ENCODE measurements at regions not wholly inside any gene's neighbourhood (a gene's known extent, or its start where the extent isn't known, plus 50 kb on each side); places are given as distances from the start of the nearest gene placed in this dataset.

DNA sequence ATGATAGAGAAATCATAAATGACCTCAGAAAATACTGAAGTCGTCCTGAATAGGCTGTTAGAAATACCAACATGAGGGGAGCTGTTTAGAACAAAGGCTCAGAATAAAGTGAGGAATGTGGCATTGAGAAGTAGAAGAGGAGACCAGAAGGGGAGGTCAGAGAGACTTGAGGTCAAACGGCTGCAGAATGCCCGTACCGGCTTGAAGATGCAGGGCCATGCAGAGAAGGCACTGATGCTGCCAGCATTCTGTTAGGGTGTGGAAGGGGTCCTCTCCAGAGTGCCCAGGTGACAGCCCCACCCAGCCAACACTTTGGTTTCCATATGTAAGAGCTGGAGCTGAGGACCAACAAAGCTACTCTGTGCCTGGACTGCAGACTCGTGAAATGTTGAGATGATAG lies 570.9 kb downstream of the CDH26 start:
- no peak for DNase-seq

DNA sequence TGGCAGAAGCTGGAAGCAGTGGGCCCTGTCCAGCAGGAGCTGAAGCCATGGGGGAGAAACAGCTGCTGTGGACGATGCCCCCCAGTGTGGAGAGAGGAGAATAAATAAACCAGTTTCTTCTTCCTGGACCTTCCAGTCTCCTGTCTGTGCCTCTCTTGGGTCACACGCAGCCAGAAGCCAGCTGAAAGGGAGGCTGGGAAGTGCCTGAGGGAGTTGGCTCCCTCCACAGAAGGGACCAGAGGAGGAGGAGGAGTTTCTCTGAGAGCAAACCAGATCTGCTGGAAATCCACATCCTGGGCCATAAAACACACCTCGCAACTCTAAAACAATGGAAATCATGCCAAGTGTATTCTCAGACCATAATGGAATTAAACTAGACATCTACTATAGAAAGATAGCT lies 577.0 kb downstream of the CDH26 start:
- no peak for DNase-seq

DNA sequence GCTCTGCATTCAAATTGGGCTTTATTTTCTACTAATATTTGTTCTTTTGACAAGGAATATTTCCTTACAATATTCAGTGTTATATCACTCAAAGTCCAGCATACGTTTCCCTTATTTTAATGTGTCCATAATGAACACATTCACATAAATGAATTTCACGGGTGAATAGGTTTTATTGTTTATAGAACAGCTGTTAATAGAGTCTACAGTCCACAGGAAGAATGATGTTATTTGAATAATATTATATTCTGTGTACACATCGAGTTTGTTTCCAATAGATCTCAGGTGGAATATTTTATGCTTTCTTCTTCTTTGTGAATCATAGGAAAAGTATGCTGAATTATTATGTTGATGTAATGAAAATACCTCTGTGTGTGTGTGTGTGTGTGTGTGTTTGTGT lies 582.4 kb downstream of the CDH26 start:
- no peak for DNase-seq

DNA sequence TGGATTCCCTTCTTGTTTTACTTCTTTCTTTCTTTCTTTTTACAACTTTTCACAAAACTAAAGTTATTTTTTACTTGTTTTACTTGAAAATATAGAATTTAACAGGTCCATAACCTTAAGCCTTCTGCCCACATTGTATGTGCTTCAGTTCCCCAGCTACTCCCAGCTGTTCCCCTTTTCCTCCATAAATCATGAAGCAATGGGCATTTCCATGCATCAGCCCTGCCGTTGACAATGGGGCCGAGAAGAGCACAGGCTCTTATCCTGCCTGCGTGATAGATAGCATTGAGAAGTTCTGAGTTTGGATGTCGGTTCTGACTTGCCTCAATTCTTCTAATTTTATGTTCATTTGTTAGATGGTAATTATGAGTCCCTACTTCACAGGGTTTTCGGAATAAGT lies 583.8 kb downstream of the CDH26 start:
- DNase-seq = no peak

DNA sequence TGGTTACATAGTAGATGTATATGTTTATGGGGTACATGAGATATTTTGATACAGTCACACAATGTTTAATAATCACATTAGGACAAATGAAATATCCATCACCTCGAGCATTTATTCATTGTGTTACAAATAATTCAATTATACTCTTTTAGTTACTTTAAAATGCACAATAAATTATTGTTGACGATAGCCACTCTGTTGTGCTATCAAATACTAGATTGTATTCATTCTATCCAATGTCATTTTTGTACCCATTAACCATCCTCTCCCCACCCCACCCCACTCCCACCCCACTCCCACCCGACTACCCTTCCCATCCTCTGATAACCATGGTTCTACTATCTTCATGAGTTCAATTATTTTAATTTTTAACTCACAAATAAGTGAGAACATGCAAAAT lies 585.4 kb downstream of the CDH26 start:
- DNase-seq = no peak

DNA sequence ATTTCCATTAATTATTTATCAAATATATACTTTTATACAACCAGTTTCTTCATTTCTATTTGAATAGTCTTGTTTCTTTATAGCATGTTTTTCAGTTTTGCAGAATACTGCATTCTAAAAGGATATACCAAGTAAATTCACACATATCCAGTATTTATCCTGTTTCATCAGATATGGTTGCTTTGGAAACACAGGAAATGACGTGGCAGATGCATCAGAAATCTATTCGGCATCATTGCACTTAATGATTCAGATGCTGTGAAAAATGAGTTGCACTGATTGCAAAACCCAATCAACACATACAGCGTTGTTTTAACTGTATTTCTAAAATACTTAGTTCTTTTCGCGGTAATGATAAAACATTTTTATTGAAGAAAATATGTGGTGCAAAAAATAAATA lies 594.9 kb downstream of the CDH26 start:
- no peak for DNase-seq

DNA sequence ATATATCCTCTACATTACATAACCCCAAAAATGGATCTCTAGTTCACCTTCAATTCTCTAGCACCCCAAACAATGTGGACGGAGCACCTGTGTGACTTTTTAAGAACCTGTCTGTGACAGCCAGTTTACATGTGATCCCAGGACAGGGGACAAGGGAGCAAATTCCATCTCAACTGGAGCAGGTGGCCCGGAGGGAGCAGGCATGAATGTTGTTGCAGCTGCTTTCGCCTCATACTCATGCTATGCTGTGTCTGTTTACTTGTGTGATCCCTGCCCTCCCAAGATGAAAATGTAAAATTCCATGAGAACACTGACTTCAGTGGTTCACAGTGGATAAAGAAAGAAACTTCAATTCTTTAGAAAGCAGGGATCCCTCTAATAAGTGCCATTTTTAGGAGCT lies 600.3 kb downstream of the CDH26 start:
- DNase-seq = no peak

DNA sequence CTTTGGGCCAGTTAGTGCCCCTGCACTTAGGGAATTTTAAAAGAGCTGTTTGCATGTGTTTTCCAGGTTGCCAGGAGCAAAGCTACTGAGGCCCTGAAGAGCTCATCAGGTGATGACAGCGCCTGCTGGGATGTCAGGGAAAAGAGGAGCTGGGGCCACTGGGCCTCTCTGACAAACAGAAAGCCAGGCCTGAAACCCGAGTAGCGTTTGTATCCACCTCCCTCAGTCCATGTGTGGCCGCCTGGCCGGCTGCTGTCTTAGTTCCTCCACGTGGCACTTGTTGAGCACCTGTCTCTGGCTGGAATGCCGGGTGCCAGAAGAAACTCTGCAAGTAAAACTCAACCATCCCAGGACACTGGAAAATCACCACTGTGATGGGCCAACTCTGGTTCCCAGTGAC lies 601.2 kb downstream of the CDH26 start:
- DNase-seq = no peak

DNA sequence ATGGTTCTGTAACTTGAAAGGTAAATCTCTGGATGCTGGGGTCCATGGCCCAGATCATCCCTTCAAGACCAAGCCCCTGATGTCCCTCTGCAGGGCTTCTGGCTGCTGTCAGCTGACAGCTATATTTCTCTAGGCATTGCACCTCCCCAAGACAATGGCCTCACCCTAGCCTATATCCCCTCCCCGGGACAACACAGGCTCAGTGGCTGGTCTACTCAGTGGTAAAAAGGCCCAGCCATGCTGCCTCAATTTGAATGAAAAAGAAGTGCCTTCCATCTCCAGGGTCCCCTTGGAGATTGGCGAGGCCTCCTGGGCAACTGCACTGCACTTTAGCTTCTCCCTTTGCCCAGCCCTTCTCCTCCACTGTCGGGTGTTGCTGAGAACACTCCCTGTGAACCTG lies 602.8 kb downstream of the CDH26 start:
- DNase-seq = no peak

DNA sequence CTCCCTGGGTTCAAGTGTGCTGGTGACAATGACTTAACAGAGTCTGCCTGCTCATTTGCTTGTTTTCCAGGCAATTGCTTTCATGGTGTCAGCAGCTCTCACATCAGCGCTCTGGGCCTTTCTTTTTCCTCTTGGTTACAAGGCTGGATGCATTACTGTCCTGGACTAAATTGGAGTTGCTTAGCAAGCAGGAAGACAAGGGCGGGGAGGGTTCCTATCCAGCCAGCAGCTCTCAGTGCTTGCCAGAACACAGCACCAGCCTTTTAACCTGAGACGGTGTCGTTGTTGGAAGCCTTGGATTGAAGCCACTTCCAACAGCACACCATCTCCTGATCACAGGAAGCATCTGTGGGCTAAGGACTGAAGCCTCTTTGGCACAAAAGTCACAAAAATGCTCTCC lies 606.9 kb downstream of the CDH26 start:
- DNase-seq = no peak

DNA sequence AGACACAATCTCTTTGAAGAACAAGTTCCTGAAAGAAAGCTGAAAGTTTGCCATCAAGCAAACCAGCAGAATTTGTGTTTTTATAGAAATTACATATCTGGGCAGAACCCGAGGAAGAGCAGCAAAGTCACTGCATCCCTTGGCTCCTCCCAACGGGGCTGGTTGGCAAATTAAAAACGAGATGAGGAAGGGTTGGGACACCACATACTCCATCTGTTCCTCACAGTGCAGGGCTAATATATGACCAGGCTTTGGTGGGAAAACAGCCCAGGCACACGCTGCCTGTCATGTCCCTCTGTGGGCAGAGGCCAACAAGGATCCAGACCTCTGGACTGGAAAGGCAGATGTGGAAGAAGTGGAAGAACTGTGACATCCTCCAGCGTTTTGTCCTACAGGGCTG lies 607.3 kb downstream of the CDH26 start:
- DNase-seq = no peak

DNA sequence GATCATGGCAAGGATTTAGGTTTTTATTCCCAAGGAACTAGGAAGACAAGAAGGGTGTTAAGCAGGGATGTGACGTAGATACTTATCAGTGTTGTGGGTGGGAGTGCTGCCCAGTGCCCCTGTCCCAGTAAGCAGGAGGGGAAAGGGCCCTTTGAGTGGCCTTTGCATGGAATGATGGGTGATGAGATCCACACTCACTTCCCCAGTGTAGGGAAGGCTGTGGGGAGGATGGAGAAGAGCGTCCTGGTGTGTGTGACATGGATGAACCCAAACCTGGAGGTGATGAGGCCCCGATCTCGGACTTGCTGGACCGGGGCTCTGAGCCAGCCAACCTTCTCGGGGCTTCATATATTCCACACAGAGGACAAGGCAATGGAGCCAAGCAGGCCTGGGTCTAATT lies 610.9 kb downstream of the CDH26 start:
- DNase-seq = no peak

DNA sequence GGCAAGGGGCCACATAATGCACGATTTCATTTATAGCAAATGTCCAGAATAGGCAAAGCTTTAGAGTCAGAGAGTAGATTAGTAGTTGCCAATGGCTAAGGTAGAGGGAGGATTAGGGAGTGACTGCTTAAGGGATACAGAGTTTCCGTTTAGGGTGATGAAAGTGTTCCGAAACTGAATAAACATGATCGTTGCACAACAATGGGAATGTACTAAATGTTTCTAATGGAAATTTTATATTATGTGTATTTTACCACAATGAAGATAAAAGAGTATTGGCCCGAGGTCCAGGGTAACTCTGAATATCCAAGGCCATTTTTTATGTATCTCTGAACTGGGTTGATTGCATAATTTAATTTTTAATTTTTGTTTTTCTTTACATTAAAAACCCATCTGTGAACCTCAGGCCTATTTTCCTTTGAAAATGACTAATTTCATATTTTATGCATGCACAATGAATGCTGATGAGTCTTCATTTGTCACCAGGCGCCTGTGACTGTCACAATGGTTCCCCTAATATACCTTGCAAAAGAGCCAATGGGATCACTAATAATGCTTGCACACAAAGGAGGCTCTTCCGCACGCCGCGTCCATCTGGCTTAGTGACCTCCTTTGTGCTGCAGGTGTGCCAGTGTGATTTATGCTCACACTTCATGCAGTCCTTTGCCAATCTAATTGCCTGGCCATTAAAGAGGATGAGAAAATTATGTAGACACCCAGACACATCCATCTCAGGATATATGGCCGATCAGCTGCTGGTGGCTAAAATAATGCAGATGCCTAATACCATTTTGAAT lies 612.5 kb downstream of the CDH26 start:
- DNase-seq = no peak

DNA sequence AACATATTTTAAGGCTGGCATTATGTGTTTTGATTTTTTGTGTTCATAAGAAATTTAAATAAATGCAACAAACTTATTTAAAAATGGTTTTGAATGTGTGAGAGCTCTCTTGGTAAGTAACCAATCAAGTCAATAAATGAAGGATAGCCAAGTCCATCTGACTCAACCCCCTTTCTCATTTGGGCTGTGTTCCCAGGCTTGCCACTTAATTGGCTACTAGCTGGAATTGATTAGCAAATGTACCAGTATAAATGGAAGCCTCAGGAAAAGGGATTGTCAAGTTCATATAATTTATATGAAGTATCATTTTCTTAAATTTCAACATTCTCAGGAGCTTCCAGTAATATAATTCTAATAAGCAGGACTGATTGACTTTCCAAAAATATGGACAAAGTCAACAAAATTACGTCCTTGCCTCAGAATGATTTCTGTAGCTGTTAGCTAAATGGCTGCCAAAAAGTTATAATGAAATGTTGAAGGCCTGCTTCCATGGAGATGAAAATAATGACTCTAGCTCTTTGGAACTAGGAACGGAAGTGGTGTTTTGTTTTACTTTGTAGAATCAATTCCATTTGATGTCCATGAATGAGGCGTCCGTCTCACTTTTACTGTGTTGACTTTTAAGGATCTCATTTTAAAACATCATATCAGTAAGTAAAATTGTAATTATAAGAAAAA lies 614.9 kb downstream of the CDH26 start:
- DNase-seq = no peak

DNA sequence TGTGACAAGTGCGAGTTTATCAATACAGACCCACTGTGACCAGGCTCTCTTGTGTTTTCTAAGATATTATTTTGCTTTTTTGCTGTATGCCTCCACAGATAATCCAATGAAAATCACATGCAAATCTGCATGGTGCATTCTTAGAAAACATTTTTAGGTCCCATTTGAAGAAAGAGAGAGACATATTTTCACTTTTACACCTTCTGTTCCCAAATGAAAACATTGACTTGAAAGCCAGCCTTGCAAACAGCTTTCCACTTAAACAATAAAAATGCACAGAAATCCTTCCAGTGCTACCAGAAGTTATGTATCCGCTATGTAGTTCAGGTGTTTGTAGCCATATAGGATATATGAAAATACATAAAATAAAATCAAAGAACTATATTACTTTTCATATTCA lies 618.0 kb downstream of the CDH26 start:
- DNase-seq = no peak

DNA sequence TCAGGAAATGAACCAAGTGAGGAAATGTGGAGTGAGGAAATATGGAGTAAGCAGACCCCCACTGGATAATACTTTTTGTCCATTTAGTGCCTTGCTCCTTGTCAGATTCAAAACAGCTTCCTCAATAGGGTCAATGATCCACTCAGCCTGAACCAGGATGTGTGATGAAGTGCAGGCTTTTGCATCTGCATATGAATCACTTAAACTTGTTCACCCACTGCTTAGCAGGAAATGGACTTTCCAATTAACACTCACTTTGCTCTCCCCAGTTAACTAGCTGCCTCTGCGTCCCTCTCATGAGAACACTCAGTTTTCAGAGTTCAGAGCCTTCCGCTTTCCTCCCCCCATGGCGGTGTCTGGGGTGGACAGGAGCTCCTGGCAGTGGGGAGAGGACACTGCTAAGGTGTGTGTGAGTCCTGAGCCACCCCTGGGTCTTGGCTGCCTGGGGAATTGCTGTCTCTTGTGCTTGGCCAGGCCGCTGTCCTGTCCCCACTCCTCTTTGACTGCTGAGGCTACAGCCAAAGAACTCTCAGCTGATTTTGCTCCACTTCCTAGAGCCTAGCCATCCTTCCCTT lies 621.8 kb downstream of the CDH26 start:
- DNase-seq = no peak

DNA sequence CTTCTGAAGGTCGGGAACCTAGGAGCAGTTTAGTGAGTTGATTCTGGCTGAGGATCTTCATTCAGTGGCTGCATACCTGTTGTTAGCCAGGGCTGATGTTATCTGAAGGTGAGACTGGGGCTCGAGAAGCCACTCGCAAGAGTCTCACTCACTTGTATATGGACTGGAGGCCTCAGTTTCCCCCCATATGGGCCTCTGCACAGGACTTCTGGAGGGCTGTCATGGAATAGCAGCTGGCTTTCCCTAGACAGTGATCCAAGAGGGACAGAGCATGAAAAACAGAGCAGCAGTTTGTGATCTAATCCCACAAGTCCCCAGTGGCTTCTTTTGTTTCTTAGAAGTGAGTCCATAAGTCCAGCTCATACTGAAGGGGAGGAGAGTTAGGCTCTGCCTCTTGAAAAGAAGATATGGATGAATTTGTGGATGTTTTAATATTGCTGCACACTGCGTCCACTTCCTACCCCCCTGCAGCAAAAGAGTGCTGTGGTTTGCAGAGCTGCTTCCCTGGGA lies 623.4 kb downstream of the CDH26 start:
- no peak for DNase-seq

DNA sequence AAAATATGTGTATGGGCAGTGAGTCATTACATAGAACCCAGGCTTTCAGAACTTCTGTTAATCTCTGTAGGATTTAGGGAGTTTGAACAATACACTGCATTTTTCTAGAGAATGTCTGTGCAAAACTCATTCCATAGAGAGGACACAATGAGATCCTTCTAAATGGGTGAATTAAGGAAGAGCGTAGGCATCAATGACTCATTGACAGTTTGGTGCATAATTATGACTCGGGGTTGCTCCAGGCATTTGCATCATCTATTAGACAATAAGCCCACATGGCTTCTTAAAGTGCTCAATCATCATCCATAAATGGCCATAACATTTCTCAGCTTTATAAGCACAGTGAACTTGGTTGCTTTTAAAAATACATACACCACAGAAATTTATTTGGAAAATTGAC lies 625.5 kb downstream of the CDH26 start:
- DNase-seq = no peak

DNA sequence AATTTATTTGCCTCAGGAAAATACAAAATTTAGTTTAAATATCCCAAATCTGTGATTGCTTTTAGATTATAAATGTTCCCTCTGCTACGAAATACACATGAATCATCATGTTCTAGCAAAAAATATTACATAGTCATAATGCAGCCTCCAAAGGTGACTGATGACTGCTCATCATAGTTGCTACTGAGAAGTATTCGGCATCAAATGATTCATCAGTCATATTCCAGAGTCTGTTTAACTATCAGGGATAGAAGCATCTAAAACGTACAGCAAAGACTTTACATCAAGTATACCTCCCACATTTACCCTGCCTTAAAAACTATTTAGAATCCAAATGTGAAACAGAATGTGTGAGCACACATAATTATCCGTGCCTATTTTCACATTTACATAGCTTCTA lies 626.0 kb downstream of the CDH26 start:
- no peak for DNase-seq

DNA sequence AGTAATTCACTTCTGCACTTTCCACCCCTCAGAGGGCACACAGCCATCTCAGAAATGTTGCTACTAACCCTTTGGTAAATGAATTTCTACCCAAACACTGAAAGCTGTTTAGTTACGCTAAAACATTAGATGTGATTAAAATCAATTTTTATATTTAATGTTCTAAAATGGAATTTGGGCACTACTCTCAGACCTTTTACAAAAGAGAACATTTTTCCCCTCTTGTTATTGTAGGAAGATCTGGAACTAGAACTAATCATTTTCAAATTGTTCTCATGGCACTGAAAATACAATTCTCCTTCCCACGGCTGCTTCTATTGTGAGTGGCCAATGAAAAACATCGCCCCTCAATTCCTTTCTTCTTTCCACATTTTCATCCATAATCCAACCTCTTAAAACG lies 627.4 kb downstream of the CDH26 start:
- no peak for DNase-seq

DNA sequence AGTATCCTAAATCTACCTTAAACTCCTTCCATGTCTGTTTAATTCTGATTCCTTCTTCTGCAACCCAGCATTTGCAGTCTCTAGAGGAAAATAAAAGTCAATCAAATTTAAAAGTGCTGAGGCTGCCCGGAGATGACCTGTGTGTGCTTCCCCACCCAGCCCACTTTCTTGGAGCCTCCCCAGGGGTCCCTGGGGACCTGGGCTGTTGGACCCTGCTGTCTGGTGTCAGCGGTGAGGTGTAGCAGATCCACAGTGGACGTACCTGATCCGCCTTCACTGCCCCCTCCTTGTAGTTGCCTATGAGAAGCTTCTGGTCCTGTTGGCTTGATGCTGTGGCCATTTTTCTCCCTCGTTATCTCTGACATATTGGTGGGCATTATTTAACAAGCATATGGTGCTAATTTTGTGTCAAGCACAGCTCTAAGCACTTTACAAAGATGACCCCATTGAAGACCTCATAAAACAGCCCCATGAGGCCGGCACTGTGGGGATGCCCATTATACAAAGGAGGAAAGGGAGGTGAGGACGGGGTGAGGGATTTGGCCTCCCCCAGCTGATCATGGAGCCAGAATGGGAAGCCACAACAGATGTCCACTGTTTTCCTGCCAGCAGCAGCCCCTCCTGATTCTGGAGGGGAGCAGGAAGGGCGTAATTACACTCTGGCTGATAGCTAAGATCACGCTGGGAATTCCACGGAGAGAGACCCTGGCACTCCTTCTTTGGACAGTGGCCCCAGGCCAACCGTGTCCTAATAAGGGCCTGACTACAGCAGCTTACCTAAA lies 628.2 kb downstream of the CDH26 start:
- no peak for DNase-seq

DNA sequence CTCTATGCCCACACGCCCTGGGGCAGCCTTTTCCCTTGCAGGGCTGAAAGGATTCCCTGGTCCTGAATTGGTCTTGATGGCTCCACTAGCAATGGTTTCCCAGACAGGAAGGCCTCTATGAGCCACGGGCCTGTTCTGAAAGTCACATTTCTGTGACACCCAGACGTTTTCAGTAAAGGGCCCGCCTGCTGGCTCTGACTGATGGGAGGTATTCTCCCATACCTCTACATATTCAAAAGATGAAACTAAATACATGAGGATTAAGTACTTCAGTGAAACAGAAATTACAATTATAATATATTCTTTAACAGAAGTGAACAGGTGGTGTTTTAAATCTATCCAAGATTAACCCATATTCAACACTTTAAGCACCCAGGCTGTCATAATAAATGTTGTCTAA lies 629.8 kb downstream of the CDH26 start:
- no peak for DNase-seq

DNA sequence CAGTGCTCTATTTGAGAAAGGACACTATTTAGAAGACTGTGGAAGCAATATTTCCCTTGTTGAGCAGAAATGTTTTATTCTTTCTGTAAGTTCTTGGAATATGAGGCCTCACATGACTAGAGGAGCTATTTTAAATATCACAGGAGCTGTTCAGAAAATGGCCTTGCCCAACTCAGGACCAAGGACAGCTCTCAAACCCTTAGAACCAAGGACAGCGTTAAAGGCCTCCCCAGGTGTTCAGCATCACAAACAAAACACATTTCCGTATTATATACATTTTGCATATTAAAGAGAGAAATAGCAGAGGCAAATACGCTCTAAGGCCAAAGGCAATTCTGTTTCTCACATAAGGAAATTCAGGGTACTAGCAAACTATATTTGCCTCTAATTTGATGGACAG lies 631.4 kb downstream of the CDH26 start:
- DNase-seq = no peak

Measured in stimulated activated CD4-positive, alpha-beta T cell treated with anti-CD3 and anti-CD28 coated beads, Interleukin-1b, Interleukin-23, amount 100 ng/mL, for 48 hours (primary cell).